Endothelial cell of umbilical vein (primary cell): ENCODE measurements at regions not wholly inside any gene's neighbourhood (a gene's known extent, or its start where the extent isn't known, plus 50 kb on each side); places are given as distances from the start of the nearest gene placed in this dataset.

Experiments
- BruUV-seq: library from RNA; stranded (reverse); fragments of 400-500 nt; replicated peaks from 2 replicates; lab custom pipeline; 2021; lab: Mats Ljungman, UMichigan
- CTCF ChIA-PET: fragments of 300-600, 350-600 bp; sonication (Branson Sonifier 250); formaldehyde crosslinking; loops from one replicate; lab custom pipeline; 2021; ENCODE audit warnings: antibody characterized with exemption, inconsistent platforms; lab: Charles Lee
- POLR2A ChIA-PET: fragments of 300-600, 350-600 bp; sonication (Branson Sonifier 250); formaldehyde crosslinking; loops from one replicate; lab custom pipeline; 2021; ENCODE audit warnings: antibody characterized with exemption, inconsistent platforms; lab: Charles Lee
- DNase-seq: peaks from one replicate; pipeline ENCODE4 v3.0.0-alpha.2; 2011; ENCODE audit warnings: low read depth, low spot score
- FAIRE-seq: peaks from 2 replicates; lab custom pipeline; 2011; peaks lifted over from hg19 to GRCh38; lab: Jason Lieb, UNC
- H2AFZ ChIP-seq: 2 replicates; pipeline ENCODE4 v1.6.0; 2012; ENCODE audit warnings: low read depth, low read length, control low read depth, inconsistent platforms
- H3K27ac ChIP-seq: 2 replicates; pipeline ENCODE4 v1.5.1; 2011; ENCODE audit warnings: low read depth, mild to moderate bottlenecking, control low read depth, low read length, moderate library complexity; ENCODE audit not compliant: insufficient read depth
- H3K27me3 ChIP-seq, 2 experiments: 2 replicates each; pipeline versions ENCODE4 v1.6.0 to v1.6.1; 2011; ENCODE audit warnings: low read length in 2 of 2, mixed read lengths in 1 of 2; ENCODE audit not compliant: control insufficient read depth in 2 of 2, insufficient read depth in 2 of 2
- H3K36me3 ChIP-seq, 2 experiments: 2 replicates in 1 of 2; 3 replicates in 1 of 2; pipeline ENCODE4 v1.5.1; 2011; ENCODE audit warnings: low read length in 2 of 2, mild to moderate bottlenecking in 1 of 2, moderate library complexity in 1 of 2; ENCODE audit not compliant: control insufficient read depth in 2 of 2, insufficient read depth in 2 of 2; ENCODE audit errors: extremely low read depth in 1 of 2
- H3K4me1 ChIP-seq: 3 replicates; pipeline ENCODE4 v1.5.1; 2011; ENCODE audit warnings: mild to moderate bottlenecking, low read length; ENCODE audit not compliant: control insufficient read depth, insufficient read depth; ENCODE audit errors: extremely low read depth
- H3K4me2 ChIP-seq: 2 replicates; pipeline ENCODE4 v1.6.1; 2011; ENCODE audit warnings: low read length, control low read depth, mixed read lengths; ENCODE audit not compliant: insufficient read depth
- H3K4me3 ChIP-seq, 3 experiments: fragments of 200-600 bp in 1 of 3; sonication (generic), shearing (Covaris generic) in 1 of 3; replicated peaks in 1 of 3; 2 replicates each; pipeline ENCODE4 v1.5.1; 2011 to 2016; ENCODE audit warnings: control low read depth in 3 of 3, low read length in 3 of 3, mild to moderate bottlenecking in 2 of 3, inconsistent platforms in 1 of 3, low read depth in 1 of 3, moderate library complexity in 1 of 3; ENCODE audit not compliant: insufficient read depth in 1 of 3
- H3K79me2 ChIP-seq: 2 replicates; pipeline ENCODE4 v1.6.0; 2012; ENCODE audit warnings: low read length, inconsistent platforms; ENCODE audit not compliant: control insufficient read depth, insufficient read depth
- H3K9ac ChIP-seq: replicated peaks from 2 replicates; pipeline ENCODE3; 2011; ENCODE audit warnings: low read length, control low read depth; ENCODE audit not compliant: insufficient read depth; ENCODE audit errors: extremely low read depth
- H3K9me1 ChIP-seq: replicated peaks from 3 replicates; pipeline ENCODE4 v1.6.0; 2011; ENCODE audit warnings: mild to moderate bottlenecking, low read length; ENCODE audit not compliant: control insufficient read depth, insufficient read depth; ENCODE audit errors: extremely low read depth
- H3K9me3 ChIP-seq: replicated peaks from 2 replicates; pipeline ENCODE4 v1.5.1; 2012; ENCODE audit warnings: low read length, inconsistent platforms; ENCODE audit not compliant: control insufficient read depth, insufficient read depth
- H4K20me1 ChIP-seq: replicated peaks from 2 replicates; pipeline ENCODE3; 2011; ENCODE audit warnings: mild to moderate bottlenecking, low read length; ENCODE audit not compliant: control insufficient read depth, insufficient read depth; ENCODE audit errors: extremely low read depth
- CTCF ChIP-seq, 2 donors: IDR thresholded peaks; 1 replicate in 1 of 2; 2 replicates in 1 of 2; pipeline ENCODE4 v1.5.1; 2011; ENCODE audit warnings: low read length in 2 of 2, mild to moderate bottlenecking in 2 of 2, moderate library complexity in 2 of 2, control low read depth in 1 of 2, inconsistent platforms in 1 of 2, low read depth in 1 of 2; ENCODE audit not compliant: insufficient read depth in 1 of 2; ENCODE audit errors: extremely low read depth in 1 of 2
- EZH2 ChIP-seq: IDR thresholded peaks from 2 replicates; pipeline ENCODE4 v1.6.1; 2012; ENCODE audit warnings: borderline replicate concordance, low read depth, mild to moderate bottlenecking, moderate library complexity, low read length, inconsistent platforms; ENCODE audit not compliant: severe bottlenecking
- FOS ChIP-seq: IDR thresholded peaks from 2 replicates; pipeline ENCODE4 v1.6.1; 2011; ENCODE audit warnings: mild to moderate bottlenecking, low read length, moderate library complexity, borderline replicate concordance; ENCODE audit not compliant: insufficient read depth
- GATA2 ChIP-seq: IDR thresholded peaks from 2 replicates; pipeline ENCODE4 v1.7.0; 2011; ENCODE audit warnings: low read depth, mild to moderate bottlenecking, moderate library complexity, mixed read lengths, low read length; ENCODE audit not compliant: insufficient read length, insufficient read depth
- JUN ChIP-seq: IDR thresholded peaks from 2 replicates; pipeline ENCODE4 v1.6.1; 2011; ENCODE audit warnings: borderline replicate concordance, low read depth; ENCODE audit not compliant: insufficient read length, insufficient read depth
- MAX ChIP-seq: IDR thresholded peaks from 2 replicates; pipeline ENCODE4 v1.6.1; 2011; ENCODE audit not compliant: insufficient read depth, insufficient read length
- MYC ChIP-seq: IDR thresholded peaks from one replicate; pipeline ENCODE4 v1.6.1; 2011; ENCODE audit warnings: mild to moderate bottlenecking, low read depth, low read length
- POLR2A ChIP-seq: IDR thresholded peaks from 2 replicates; pipeline ENCODE4 v1.6.1; 2012; ENCODE audit warnings: low read depth, mild to moderate bottlenecking, control low read depth, low read length
- POLR2AphosphoS5 ChIP-seq: IDR thresholded peaks from 2 replicates; pipeline ENCODE4 v1.6.1; 2012; ENCODE audit warnings: low read depth, mild to moderate bottlenecking, control low read depth, low read length, moderate library complexity; ENCODE audit not compliant: insufficient read depth
- dilution Hi-C: fragments of 300-500 bp; cut with MboI; formaldehyde crosslinking; loops from one replicate; pipeline ENCODE4 v1.15.0; 2019; ENCODE audit warnings: low sequenced_read_pairs; ENCODE audit not compliant: extremely low pct_ligation_motif_present
- intact Hi-C: fragments of 100-400 bp; cut with micrococcal nuclease; formaldehyde crosslinking; loops from one replicate; pipeline ENCODE4 v1.10.0; 2022

- Histone ChIP-seq H3K27ac (no peak overlapping the region), H3K4me2 (no peak overlapping the region), H3K9me3 (no peaks in the 10 kb centered on the region), H3K79me2 (no peaks in the 10 kb centered on the region), H3K36me3 (no peaks in the 10 kb centered on the region), H3K9me1 (no peaks in the 10 kb centered on the region), H3K4me3 (no peak overlapping the region), H3K27me3 (no peaks in the 10 kb centered on the region), H3K9ac (no peak overlapping the region), H4K20me1 (no peaks in the 10 kb centered on the region), H3K4me1 (no peaks in the 10 kb centered on the region), H2AFZ (no peak overlapping the region)
- no TSS peak for BruUV-seq
- DNase-seq (no peak), FAIRE-seq (no peak)
- dilution Hi-C loops (no loop called here), intact Hi-C loops (no loop called here)
- POLR2A ChIA-PET: no interaction called here
- no peak for TF ChIP-seq POLR2A
- CTCF ChIA-PET: interaction anchor here (0.7 to 1.6 kb wide), 3 partner anchors 207 to 832 kb away, joined by 3 to 5 read pairs (median 3); no protein-coding TSS in a partner anchor
Observed at GRCh38 chr2:216959433-216959832, 99.6 kb upstream of the TNP1 start.

- ChIA-PET POLR2A (no interaction called here), CTCF (no interaction called here)
- Histone ChIP-seq H3K4me1 (no peaks in the 10 kb centered on the region), H3K36me3 (no peaks in the 10 kb centered on the region), H3K79me2 (no peaks in the 10 kb centered on the region), H2AFZ (no peak overlapping the region), H3K9me1 (no peaks in the 10 kb centered on the region), H3K9me3 (no peaks in the 10 kb centered on the region), H3K4me3 (no peak overlapping the region), H3K4me2 (no peak overlapping the region), H4K20me1 (no peaks in the 10 kb centered on the region), H3K9ac (no peak overlapping the region), H3K27me3 (no peaks in the 10 kb centered on the region), H3K27ac (no peak overlapping the region)
- BruUV-seq: no TSS peak
- no peak for DNase-seq
- FAIRE-seq: no peak
- dilution Hi-C loops (no loop called here), intact Hi-C loops (no loop called here)
- no peak for TF ChIP-seq POLR2AphosphoS5
- TF ChIP-seq EZH2: no peak
- no peak for TF ChIP-seq JUN
- TF ChIP-seq GATA2: no peak
- TF ChIP-seq MAX: no peak
- no peak for TF ChIP-seq CTCF (IDR thresholded peaks at IDR 0.05; ENCODE audit: extremely low read depth in 1 of 2, insufficient read depth in 1 of 2, low read depth in 1 of 2, low read length in 2 of 2)
- TF ChIP-seq FOS: no peak
- TF ChIP-seq POLR2A: no peak
- no peak for TF ChIP-seq MYC
Observed at GRCh38 chr2:216956820-216957493, 97.1 kb upstream of the TNP1 start.
